Activated CD4-positive, alpha-beta memory T cell treated with anti-CD3 and anti-CD28 coated beads for 36 hours (primary cell): ENCODE measurements at regions not wholly inside any gene's neighbourhood (a gene's known extent, or its start where the extent isn't known, plus 50 kb on each side); places are given as distances from the start of the nearest gene placed in this dataset.

Experiments used
- CTCF ChIA-PET: fragments of 350-600 bp; sonication (Branson Sonifier 250); formaldehyde crosslinking; loops from one replicate; lab custom pipeline; 2021; ENCODE audit warnings: antibody characterized with exemption, inconsistent platforms; lab: Charles Lee
- POLR2A ChIA-PET: fragments of 350-600 bp; sonication (Branson Sonifier 250); formaldehyde crosslinking; loops from one replicate; lab custom pipeline; 2021; ENCODE audit warnings: antibody characterized with exemption; lab: Charles Lee
- DNase-seq: peaks from one replicate; pipeline ENCODE4 v3.0.0-alpha.2; 2020
- H3K27ac Mint-ChIP-seq: one replicate; pipeline ENCODE4 v1.8.0; 2021; ENCODE audit warnings: mixed read lengths
- H3K27me3 Mint-ChIP-seq: one replicate; pipeline ENCODE4 v1.8.0; 2021; ENCODE audit warnings: mixed read lengths
- H3K36me3 Mint-ChIP-seq: one replicate; pipeline ENCODE4 v1.8.0; 2021; ENCODE audit warnings: mixed read lengths
- H3K4me1 Mint-ChIP-seq: one replicate; pipeline ENCODE4 v1.8.0; 2021; ENCODE audit warnings: low read depth, mixed read lengths
- H3K4me3 Mint-ChIP-seq: one replicate; pipeline ENCODE4 v1.8.0; 2021; ENCODE audit warnings: mild to moderate bottlenecking, mixed read lengths
- H3K9me3 Mint-ChIP-seq: one replicate; pipeline ENCODE4 v1.8.0; 2021; ENCODE audit warnings: mixed read lengths
- intact Hi-C: fragments of 100-400 bp; cut with micrococcal nuclease; formaldehyde crosslinking; loops from one replicate; pipeline ENCODE4 v1.15.1; 2023

- no peaks in the 10 kb centered on the region for H3K4me1 Mint-ChIP-seq
- DNase-seq: no peak
- no peaks in the 10 kb centered on the region for H3K9me3 Mint-ChIP-seq
- no peak overlapping the region for H3K4me3 Mint-ChIP-seq
- ChIA-PET POLR2A (no interaction called here), CTCF (no interaction called here)
- intact Hi-C loops: no loop called here
- H3K27me3 Mint-ChIP-seq: peaks cover 5% of the 10 kb centered on the region
- H3K36me3 Mint-ChIP-seq: no peaks in the 10 kb centered on the region
- no peak overlapping the region for H3K27ac Mint-ChIP-seq
These were observed 527.9 kb downstream of the BUD13 start for GRCh38 chr11:116244889-116245288.

- Mint-ChIP-seq H3K27ac (no peak overlapping the region), H3K4me3 (no peak overlapping the region), H3K36me3 (no peaks in the 10 kb centered on the region), H3K27me3 (peaks cover 5% of the 10 kb centered on the region), H3K4me1 (no peaks in the 10 kb centered on the region), H3K9me3 (no peaks in the 10 kb centered on the region)
- DNase-seq: no peak
- intact Hi-C loops: no loop called here
- ChIA-PET POLR2A (no interaction called here), CTCF (no interaction called here)
These were observed 528.3 kb downstream of the BUD13 start for GRCh38 chr11:116244439-116244838.

- no peak overlapping the region for H3K4me3 Mint-ChIP-seq
- peaks cover 5% of the 10 kb centered on the region for H3K27me3 Mint-ChIP-seq
- H3K27ac Mint-ChIP-seq: no peak overlapping the region
- H3K9me3 Mint-ChIP-seq: no peaks in the 10 kb centered on the region
- CTCF ChIA-PET: no interaction called here
- DNase-seq: no peak
- no peaks in the 10 kb centered on the region for H3K36me3 Mint-ChIP-seq
- POLR2A ChIA-PET: no interaction called here
- H3K4me1 Mint-ChIP-seq: no peaks in the 10 kb centered on the region
- intact Hi-C loops: no loop called here
These were observed 528.8 kb downstream of the BUD13 start for GRCh38 chr11:116243991-116244390.

GRCh38 chr11:116242006-116242405 lies 530.8 kb downstream of the BUD13 start:
- H3K4me3 Mint-ChIP-seq: no peak overlapping the region
- H3K27me3 Mint-ChIP-seq: peaks cover 5% of the 10 kb centered on the region
- CTCF ChIA-PET: interaction anchor here (0.7 kb wide), 1 partner anchor 34 kb away, joined by 3 read pairs; no protein-coding TSS in a partner anchor
- H3K9me3 Mint-ChIP-seq: no peaks in the 10 kb centered on the region
- H3K27ac Mint-ChIP-seq: no peak overlapping the region
- POLR2A ChIA-PET: no interaction called here
- DNase-seq: no peak
- no peaks in the 10 kb centered on the region for H3K4me1 Mint-ChIP-seq
- H3K36me3 Mint-ChIP-seq: no peaks in the 10 kb centered on the region
- intact Hi-C loops: no loop called here

- no peak overlapping the region for H3K4me3 Mint-ChIP-seq
- no peak for DNase-seq
- no peaks in the 10 kb centered on the region for H3K9me3 Mint-ChIP-seq
- POLR2A ChIA-PET: no interaction called here
- intact Hi-C loops: no loop called here
- no peaks in the 10 kb centered on the region for H3K4me1 Mint-ChIP-seq
- H3K27ac Mint-ChIP-seq: no peak overlapping the region
- CTCF ChIA-PET: no interaction called here
- H3K36me3 Mint-ChIP-seq: no peaks in the 10 kb centered on the region
- peaks cover 7% of the 10 kb centered on the region for H3K27me3 Mint-ChIP-seq
These were observed 532.1 kb downstream of the BUD13 start for GRCh38 chr11:116240710-116241109.

GRCh38 chr11:116239247-116239646 lies 533.5 kb downstream of the BUD13 start:
- CTCF ChIA-PET: no interaction called here

GRCh38 chr11:116234989-116235568 lies 537.7 kb downstream of the BUD13 start:
- H3K27me3 Mint-ChIP-seq: peaks cover 4% of the 10 kb centered on the region
- no peak overlapping the region for H3K4me3 Mint-ChIP-seq
- H3K9me3 Mint-ChIP-seq: no peaks in the 10 kb centered on the region
- ChIA-PET POLR2A (no interaction called here), CTCF (interaction anchor here (0.8 kb wide), 1 partner anchor 10 kb away, joined by 3 read pairs; no protein-coding TSS in a partner anchor)
- no peaks in the 10 kb centered on the region for H3K4me1 Mint-ChIP-seq
- DNase-seq: no peak
- intact Hi-C loops: no loop called here
- H3K36me3 Mint-ChIP-seq: no peaks in the 10 kb centered on the region
- no peak overlapping the region for H3K27ac Mint-ChIP-seq

More at GRCh38 chr11:116239247-116239646, 533.5 kb downstream of the BUD13 start:
- intact Hi-C loops: no loop called here
- Mint-ChIP-seq H3K27ac (no peak overlapping the region), H3K27me3 (peaks cover 2% of the 10 kb centered on the region), H3K36me3 (no peaks in the 10 kb centered on the region), H3K9me3 (no peaks in the 10 kb centered on the region), H3K4me1 (no peaks in the 10 kb centered on the region), H3K4me3 (no peak overlapping the region)
- POLR2A ChIA-PET: no interaction called here
- DNase-seq: no peak

- Mint-ChIP-seq H3K36me3 (no peaks in the 10 kb centered on the region), H3K4me1 (no peaks in the 10 kb centered on the region), H3K27me3 (peaks cover 8% of the 10 kb centered on the region), H3K4me3 (no peak overlapping the region), H3K9me3 (no peaks in the 10 kb centered on the region), H3K27ac (no peak overlapping the region)
- DNase-seq: no peak
- POLR2A ChIA-PET: no interaction called here
- intact Hi-C loops: no loop called here
- CTCF ChIA-PET: no interaction called here
These were observed 539.2 kb downstream of the BUD13 start for GRCh38 chr11:116233561-116233960.

- no peaks in the 10 kb centered on the region for H3K9me3 Mint-ChIP-seq
- POLR2A ChIA-PET: no interaction called here
- H3K36me3 Mint-ChIP-seq: no peaks in the 10 kb centered on the region
- H3K4me1 Mint-ChIP-seq: no peaks in the 10 kb centered on the region
- intact Hi-C loops: no loop called here
- no peak overlapping the region for H3K4me3 Mint-ChIP-seq
- peaks cover 13% of the 10 kb centered on the region for H3K27me3 Mint-ChIP-seq
- H3K27ac Mint-ChIP-seq: no peak overlapping the region
- no peak for DNase-seq
- CTCF ChIA-PET: no interaction called here
These were observed 540.4 kb downstream of the BUD13 start for GRCh38 chr11:116232364-116232828.

- no peak overlapping the region for H3K27ac Mint-ChIP-seq
- H3K4me3 Mint-ChIP-seq: no peak overlapping the region
- H3K36me3 Mint-ChIP-seq: no peaks in the 10 kb centered on the region
- H3K27me3 Mint-ChIP-seq: peaks cover 14% of the 10 kb centered on the region
- no peak for DNase-seq
- ChIA-PET CTCF (interaction anchor here (0.8 to 1.9 kb wide), 2 partner anchors 14 to 18 kb away, joined by 3 to 4 read pairs; no protein-coding TSS in a partner anchor), POLR2A (no interaction called here)
- H3K4me1 Mint-ChIP-seq: no peaks in the 10 kb centered on the region
- intact Hi-C loops: no loop called here
- no peaks in the 10 kb centered on the region for H3K9me3 Mint-ChIP-seq
These were observed 541.2 kb downstream of the BUD13 start for GRCh38 chr11:116231543-116231942.

- H3K27ac Mint-ChIP-seq: no peak overlapping the region
- CTCF ChIA-PET: interaction anchor here (1.9 kb wide), 1 partner anchor 13 kb away, joined by 4 read pairs; no protein-coding TSS in a partner anchor
- intact Hi-C loops: no loop called here
- no peaks in the 10 kb centered on the region for H3K4me1 Mint-ChIP-seq
- no peak overlapping the region for H3K4me3 Mint-ChIP-seq
- H3K27me3 Mint-ChIP-seq: peaks cover 17% of the 10 kb centered on the region
- H3K9me3 Mint-ChIP-seq: no peaks in the 10 kb centered on the region
- POLR2A ChIA-PET: no interaction called here
- no peak for DNase-seq
- no peaks in the 10 kb centered on the region for H3K36me3 Mint-ChIP-seq
These were observed 542.3 kb downstream of the BUD13 start for GRCh38 chr11:116230438-116230837.

GRCh38 chr11:116229236-116229970 lies 543.4 kb downstream of the BUD13 start:
- CTCF ChIA-PET: interaction anchor here (1.2 kb wide), 1 partner anchor 16 kb away, joined by 3 read pairs; no protein-coding TSS in a partner anchor
- H3K27me3 Mint-ChIP-seq: peaks cover 18% of the 10 kb centered on the region
- no peaks in the 10 kb centered on the region for H3K36me3 Mint-ChIP-seq
- DNase-seq: no peak
- H3K27ac Mint-ChIP-seq: no peak overlapping the region
- intact Hi-C loops: no loop called here
- POLR2A ChIA-PET: no interaction called here
- H3K4me3 Mint-ChIP-seq: no peak overlapping the region
- no peaks in the 10 kb centered on the region for H3K9me3 Mint-ChIP-seq
- H3K4me1 Mint-ChIP-seq: no peaks in the 10 kb centered on the region
